ENCODE measurements at regions not wholly inside any gene's neighbourhood (a gene's known extent, or its start where the extent isn't known, plus 50 kb on each side); places are given as distances from the start of the nearest gene placed in this dataset.

DNA sequence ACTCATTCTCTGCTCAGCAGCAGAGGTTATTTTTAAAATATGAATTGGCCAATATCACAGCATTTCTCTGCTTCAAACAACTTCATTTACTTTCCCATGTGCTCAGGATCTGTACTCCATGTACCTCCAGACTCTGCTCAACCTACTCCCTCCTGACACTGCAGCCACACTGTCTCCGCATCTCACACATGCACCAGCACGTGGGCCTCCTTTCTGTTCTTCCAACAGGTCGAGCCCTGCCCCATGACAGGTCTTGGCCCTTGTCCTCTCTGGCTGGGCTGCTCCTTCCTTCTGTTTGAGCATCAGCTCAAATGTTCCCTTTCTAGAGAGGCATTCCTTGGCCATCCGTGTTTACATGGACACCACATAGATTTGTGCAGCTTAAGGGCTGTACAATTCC lies 195.7 kb downstream of the EBLN2 start (continued):
- TF ChIP-seq ZC3H11A (IDR thresholded peaks at IDR 0.05) (no peak), RARB (CRISPR knock-in tag; IDR thresholded peaks at IDR 0.05) (no peak), POLR2AphosphoS2 (conservative IDR thresholded peaks at IDR 0.05; ENCODE audit: low read length) (no peak), CBX8 (IDR thresholded peaks at IDR 0.05) (no peak), ZSCAN20 (CRISPR knock-in tag; IDR thresholded peaks at IDR 0.05) (no peak), PHF8 (IDR thresholded peaks at IDR 0.05; ENCODE audit: borderline replicate concordance, low read depth) (no peak), RFX5 (IDR thresholded peaks at IDR 0.05) (no peak), CHD4 (IDR thresholded peaks at IDR 0.05; ENCODE audit: borderline replicate concordance) (no peak)
- TF ChIP-seq, protein P1, sequence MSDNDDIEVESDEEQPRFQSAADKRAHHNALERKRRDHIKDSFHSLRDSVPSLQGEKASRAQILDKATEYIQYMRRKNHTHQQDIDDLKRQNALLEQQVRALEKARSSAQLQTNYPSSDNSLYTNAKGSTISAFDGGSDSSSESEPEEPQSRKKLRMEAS (IDR thresholded peaks at IDR 0.05): no peak

DNA sequence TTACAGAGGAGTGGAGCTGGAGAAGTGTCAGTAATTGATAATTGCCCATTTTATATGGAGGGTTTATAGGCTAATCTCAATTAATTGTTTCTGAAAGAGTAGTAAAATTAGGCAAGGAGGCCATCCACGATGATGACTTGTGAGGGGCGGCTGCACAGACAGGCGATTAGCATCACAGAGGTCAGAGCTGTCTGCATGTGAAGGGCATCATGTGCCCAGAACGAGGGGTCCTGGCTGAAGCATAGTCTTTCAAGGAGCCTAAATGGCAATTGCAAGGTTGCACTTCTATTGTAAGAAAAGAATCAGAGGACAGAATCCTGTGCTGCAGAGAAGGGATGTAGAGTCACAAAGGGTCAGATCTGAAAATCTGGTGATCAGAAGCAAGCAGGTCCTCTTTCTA lies 196.6 kb downstream of the EBLN2 start:
- ATAC-seq (no peak), DNase-seq (ENCODE audit: low read depth in 1 of 2, low spot score in 1 of 2) (no peak), FAIRE-seq (no peak)
- ChIA-PET POLR2A (no interaction called here), CTCF (interaction anchor here (1.2 kb wide), 1 partner anchor 25 kb away, joined by 3 read pairs; no protein-coding TSS in a partner anchor)
- no peak for TF ChIP-seq NPAS2 (CRISPR knock-in tag; IDR thresholded peaks at IDR 0.05; ENCODE audit: borderline replicate concordance)
- TF ChIP-seq, protein P2, sequence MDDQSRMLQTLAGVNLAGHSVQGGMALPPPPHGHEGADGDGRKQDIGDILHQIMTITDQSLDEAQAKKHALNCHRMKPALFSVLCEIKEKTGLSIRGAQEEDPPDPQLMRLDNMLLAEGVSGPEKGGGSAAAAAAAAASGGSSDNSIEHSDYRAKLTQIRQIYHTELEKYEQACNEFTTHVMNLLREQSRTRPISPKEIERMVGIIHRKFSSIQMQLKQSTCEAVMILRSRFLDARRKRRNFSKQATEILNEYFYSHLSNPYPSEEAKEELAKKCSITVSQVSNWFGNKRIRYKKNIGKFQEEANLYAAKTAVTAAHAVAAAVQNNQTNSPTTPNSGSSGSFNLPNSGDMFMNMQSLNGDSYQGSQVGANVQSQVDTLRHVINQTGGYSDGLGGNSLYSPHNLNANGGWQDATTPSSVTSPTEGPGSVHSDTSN (IDR thresholded peaks at IDR 0.05): no peak
- TF ChIP-seq POLR2AphosphoS2 (conservative IDR thresholded peaks at IDR 0.05; ENCODE audit: low read length): no peak
- TF ChIP-seq, protein P3, sequence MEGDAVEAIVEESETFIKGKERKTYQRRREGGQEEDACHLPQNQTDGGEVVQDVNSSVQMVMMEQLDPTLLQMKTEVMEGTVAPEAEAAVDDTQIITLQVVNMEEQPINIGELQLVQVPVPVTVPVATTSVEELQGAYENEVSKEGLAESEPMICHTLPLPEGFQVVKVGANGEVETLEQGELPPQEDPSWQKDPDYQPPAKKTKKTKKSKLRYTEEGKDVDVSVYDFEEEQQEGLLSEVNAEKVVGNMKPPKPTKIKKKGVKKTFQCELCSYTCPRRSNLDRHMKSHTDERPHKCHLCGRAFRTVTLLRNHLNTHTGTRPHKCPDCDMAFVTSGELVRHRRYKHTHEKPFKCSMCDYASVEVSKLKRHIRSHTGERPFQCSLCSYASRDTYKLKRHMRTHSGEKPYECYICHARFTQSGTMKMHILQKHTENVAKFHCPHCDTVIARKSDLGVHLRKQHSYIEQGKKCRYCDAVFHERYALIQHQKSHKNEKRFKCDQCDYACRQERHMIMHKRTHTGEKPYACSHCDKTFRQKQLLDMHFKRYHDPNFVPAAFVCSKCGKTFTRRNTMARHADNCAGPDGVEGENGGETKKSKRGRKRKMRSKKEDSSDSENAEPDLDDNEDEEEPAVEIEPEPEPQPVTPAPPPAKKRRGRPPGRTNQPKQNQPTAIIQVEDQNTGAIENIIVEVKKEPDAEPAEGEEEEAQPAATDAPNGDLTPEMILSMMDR (IDR thresholded peaks at IDR 0.05): no peak
- TF ChIP-seq FOXS1 (CRISPR knock-in tag; IDR thresholded peaks at IDR 0.05): no peak
- no peak for TF ChIP-seq CBX8 (IDR thresholded peaks at IDR 0.05)
- no peak for TF ChIP-seq JUNB (IDR thresholded peaks at IDR 0.05)
- TF ChIP-seq, protein P4, sequence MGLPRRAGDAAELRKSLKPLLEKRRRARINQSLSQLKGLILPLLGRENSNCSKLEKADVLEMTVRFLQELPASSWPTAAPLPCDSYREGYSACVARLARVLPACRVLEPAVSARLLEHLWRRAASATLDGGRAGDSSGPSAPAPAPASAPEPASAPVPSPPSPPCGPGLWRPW (IDR thresholded peaks at IDR 0.05): no peak
- no peak for TF ChIP-seq HDAC2 (IDR thresholded peaks at IDR 0.05)
- TF ChIP-seq, protein P5, sequence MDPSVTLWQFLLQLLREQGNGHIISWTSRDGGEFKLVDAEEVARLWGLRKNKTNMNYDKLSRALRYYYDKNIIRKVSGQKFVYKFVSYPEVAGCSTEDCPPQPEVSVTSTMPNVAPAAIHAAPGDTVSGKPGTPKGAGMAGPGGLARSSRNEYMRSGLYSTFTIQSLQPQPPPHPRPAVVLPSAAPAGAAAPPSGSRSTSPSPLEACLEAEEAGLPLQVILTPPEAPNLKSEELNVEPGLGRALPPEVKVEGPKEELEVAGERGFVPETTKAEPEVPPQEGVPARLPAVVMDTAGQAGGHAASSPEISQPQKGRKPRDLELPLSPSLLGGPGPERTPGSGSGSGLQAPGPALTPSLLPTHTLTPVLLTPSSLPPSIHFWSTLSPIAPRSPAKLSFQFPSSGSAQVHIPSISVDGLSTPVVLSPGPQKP (IDR thresholded peaks at IDR 0.05; ENCODE audit: low read depth, low read length): no peak
- TF ChIP-seq, protein P6, sequence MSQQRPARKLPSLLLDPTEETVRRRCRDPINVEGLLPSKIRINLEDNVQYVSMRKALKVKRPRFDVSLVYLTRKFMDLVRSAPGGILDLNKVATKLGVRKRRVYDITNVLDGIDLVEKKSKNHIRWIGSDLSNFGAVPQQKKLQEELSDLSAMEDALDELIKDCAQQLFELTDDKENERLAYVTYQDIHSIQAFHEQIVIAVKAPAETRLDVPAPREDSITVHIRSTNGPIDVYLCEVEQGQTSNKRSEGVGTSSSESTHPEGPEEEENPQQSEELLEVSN (IDR thresholded peaks at IDR 0.05; ENCODE audit: borderline replicate concordance, low read depth): no peak
- no peak overlapping the region for H3K27ac ChIP-seq
- H3K9me3 ChIP-seq: no peaks in the 10 kb centered on the region
- no peak overlapping the region for H3K4me2 ChIP-seq
- no peak overlapping the region for H3K4me3 ChIP-seq
- no peaks in the 10 kb centered on the region for H3K4me1 ChIP-seq
- WGBS (ENCODE audit: missing lambda C conversion rate): 10% methylated on average over 4 of the region's 4 CpGs

DNA sequence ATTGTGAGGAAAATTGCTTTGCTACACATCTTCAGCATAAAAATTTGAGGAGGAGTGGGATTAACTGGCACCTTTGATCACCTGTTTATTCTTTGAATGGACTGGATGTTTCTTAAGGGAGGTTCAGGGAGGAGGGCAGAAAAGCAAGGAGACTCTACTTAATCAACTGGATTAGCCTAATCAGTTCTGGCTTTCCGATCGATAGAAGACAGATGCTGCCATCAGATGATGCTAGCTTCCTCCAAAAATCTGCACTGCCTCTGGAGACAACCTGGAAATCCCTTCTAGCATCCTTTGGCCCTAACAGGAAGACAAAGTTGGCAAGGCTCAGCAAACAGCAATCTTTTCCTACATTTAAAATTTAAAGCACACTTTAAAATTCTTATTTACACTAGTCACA lies 197.8 kb downstream of the EBLN2 start:
- no peaks in the 10 kb centered on the region for H3K9me3 ChIP-seq
- H3K4me1 ChIP-seq: no peaks in the 10 kb centered on the region
- CTCF ChIA-PET: interaction anchor here (0.6 kb wide), 1 partner anchor 490 kb away, joined by 3 read pairs; no protein-coding TSS in a partner anchor
- no peak for TF ChIP-seq RNF2 (IDR thresholded peaks at IDR 0.05; ENCODE audit: borderline replicate concordance, low read depth)
- no peak for TF ChIP-seq EHMT2 (IDR thresholded peaks at IDR 0.05; ENCODE audit: low read depth)
- TF ChIP-seq, protein P7, sequence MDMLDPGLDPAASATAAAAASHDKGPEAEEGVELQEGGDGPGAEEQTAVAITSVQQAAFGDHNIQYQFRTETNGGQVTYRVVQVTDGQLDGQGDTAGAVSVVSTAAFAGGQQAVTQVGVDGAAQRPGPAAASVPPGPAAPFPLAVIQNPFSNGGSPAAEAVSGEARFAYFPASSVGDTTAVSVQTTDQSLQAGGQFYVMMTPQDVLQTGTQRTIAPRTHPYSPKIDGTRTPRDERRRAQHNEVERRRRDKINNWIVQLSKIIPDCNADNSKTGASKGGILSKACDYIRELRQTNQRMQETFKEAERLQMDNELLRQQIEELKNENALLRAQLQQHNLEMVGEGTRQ (IDR thresholded peaks at IDR 0.05): no peak
- no peak for TF ChIP-seq POLR2A (IDR thresholded peaks at IDR 0.05; ENCODE audit: low read length)
- TF ChIP-seq EP300 (IDR thresholded peaks at IDR 0.05): no peak
- TF ChIP-seq MAZ (IDR thresholded peaks at IDR 0.05; ENCODE audit: borderline replicate concordance, low read depth, low read length): no peak
- no peak for TF ChIP-seq KDM5A (IDR thresholded peaks at IDR 0.05)
- no peak for TF ChIP-seq FOSL2 (IDR thresholded peaks at IDR 0.05)
- no peak for TF ChIP-seq FOSL2 (CRISPR knock-in tag; IDR thresholded peaks at IDR 0.05)
- no peak for TF ChIP-seq ZFP36 (IDR thresholded peaks at IDR 0.05; ENCODE audit: borderline replicate concordance, partially characterized antibody)
- TF ChIP-seq, protein P6 (IDR thresholded peaks at IDR 0.05; ENCODE audit: borderline replicate concordance, low read depth): no peak
- TF ChIP-seq, protein P1 (IDR thresholded peaks at IDR 0.05): no peak
- DNase-seq (ENCODE audit: low read depth in 1 of 2, low spot score in 1 of 2) (no peak), ATAC-seq (no peak), FAIRE-seq (no peak)
- no peak overlapping the region for H3K4me3 ChIP-seq
- 15% methylated on average over 2 of the region's 2 CpGs for WGBS (ENCODE audit: missing lambda C conversion rate)
- H3K4me2 ChIP-seq: no peak overlapping the region
- H3K27ac ChIP-seq: no peak overlapping the region
- POLR2A ChIA-PET: no interaction called here

All from A549 (cell line).